NB4 (cell line): ENCODE measurements at regions not wholly inside any gene's neighbourhood (a gene's known extent, or its start where the extent isn't known, plus 50 kb on each side); places are given as distances from the start of the nearest gene placed in this dataset.

Experiments used
- DNase-seq: peaks from one replicate; pipeline ENCODE4 v3.0.0; 2010; ENCODE audit warnings: low read depth
- H3K4me3 ChIP-seq: one replicate; pipeline ENCODE4 v1.5.1; 2011; ENCODE audit warnings: mild to moderate bottlenecking, low read depth, low read length, moderate library complexity
- MYC ChIP-seq: IDR thresholded peaks from 2 replicates; pipeline ENCODE4 v1.6.1; 2011; ENCODE audit warnings: low read depth, low read length
- POLR2A ChIP-seq: IDR thresholded peaks from 2 replicates; pipeline ENCODE4 v1.6.1; 2011; ENCODE audit warnings: mild to moderate bottlenecking; ENCODE audit not compliant: insufficient read length; ENCODE audit errors: extremely low read depth
- TF ChIP-seq, protein P1 (sequence below): IDR thresholded peaks from 2 replicates; pipeline ENCODE4 v1.6.1; 2011; ENCODE audit warnings: low read depth, low read length
- TF ChIP-seq, protein P2 (sequence below): IDR thresholded peaks from one replicate; pipeline ENCODE4 v1.5.1; 2012; ENCODE audit warnings: low read depth, low read length

DNA sequence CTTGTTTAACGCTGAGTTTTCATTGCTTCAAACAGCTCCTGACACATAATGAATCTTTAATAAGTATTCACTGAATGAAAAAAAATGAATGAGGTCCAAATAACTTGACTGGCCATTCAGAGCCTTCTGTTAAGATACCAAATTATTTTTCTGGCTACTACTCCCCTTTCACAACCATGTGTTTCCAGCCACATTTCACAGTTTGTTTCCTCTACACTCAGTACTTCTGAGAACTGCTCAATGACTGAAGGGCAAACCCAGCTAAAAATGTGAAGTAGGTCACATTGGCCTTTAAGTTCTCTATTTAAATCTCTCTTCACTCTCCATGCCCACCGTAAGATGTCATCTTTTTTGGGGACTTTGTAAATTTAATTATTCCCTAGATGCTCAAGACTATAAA, 78.4 kb upstream of the KRR1 start:
- no peak overlapping the region for H3K4me3 ChIP-seq

DNA sequence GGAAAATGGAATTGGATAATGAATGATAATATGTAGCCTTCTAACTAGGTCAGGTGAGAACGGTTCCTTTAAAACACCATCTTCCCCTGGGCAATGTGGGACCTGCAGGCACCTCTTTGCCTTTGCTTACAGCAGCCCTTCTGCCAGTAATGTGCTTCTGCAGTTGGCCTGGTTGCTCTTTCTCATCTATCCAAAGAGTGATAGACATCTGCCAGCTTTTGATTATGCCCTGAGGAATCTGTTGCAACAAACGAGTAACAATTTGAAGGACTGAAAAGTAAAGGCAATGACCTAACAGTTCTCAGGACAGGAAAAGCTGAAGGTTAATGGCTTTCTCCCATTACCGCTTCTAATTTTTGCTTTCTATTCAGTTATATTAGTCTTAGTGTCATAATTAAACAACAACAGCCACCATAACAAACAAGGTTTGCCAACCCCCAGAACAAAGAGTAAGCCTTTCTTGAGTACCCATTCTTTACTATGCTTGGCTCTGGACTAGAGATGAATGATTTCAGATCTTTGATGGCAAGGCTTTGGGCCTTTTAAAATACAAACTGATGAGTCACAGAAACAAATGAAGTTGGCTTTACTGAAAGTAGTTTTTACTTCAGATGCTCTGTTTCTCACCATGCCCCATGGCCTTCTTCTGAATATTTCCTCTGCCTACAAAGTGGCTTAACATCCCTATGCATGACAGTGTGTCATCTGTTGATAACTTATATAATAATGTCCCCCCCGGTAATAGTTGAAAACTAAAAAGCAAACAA, 76.1 kb upstream of the KRR1 start:
- TF ChIP-seq, protein P1, sequence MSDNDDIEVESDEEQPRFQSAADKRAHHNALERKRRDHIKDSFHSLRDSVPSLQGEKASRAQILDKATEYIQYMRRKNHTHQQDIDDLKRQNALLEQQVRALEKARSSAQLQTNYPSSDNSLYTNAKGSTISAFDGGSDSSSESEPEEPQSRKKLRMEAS = no peak
- TF ChIP-seq POLR2A (no peak), MYC (no peak)
- TF ChIP-seq, protein P2, sequence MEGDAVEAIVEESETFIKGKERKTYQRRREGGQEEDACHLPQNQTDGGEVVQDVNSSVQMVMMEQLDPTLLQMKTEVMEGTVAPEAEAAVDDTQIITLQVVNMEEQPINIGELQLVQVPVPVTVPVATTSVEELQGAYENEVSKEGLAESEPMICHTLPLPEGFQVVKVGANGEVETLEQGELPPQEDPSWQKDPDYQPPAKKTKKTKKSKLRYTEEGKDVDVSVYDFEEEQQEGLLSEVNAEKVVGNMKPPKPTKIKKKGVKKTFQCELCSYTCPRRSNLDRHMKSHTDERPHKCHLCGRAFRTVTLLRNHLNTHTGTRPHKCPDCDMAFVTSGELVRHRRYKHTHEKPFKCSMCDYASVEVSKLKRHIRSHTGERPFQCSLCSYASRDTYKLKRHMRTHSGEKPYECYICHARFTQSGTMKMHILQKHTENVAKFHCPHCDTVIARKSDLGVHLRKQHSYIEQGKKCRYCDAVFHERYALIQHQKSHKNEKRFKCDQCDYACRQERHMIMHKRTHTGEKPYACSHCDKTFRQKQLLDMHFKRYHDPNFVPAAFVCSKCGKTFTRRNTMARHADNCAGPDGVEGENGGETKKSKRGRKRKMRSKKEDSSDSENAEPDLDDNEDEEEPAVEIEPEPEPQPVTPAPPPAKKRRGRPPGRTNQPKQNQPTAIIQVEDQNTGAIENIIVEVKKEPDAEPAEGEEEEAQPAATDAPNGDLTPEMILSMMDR = no peak
- H3K4me3 ChIP-seq = no peak overlapping the region
- no peak for DNase-seq

More for the DNA sequence above, 78.4 kb upstream of the KRR1 start:
- TF ChIP-seq, protein P2 = no peak
- TF ChIP-seq, protein P1 = no peak
- no peak for TF ChIP-seq POLR2A
- no peak for TF ChIP-seq MYC
- no peak for DNase-seq

DNA sequence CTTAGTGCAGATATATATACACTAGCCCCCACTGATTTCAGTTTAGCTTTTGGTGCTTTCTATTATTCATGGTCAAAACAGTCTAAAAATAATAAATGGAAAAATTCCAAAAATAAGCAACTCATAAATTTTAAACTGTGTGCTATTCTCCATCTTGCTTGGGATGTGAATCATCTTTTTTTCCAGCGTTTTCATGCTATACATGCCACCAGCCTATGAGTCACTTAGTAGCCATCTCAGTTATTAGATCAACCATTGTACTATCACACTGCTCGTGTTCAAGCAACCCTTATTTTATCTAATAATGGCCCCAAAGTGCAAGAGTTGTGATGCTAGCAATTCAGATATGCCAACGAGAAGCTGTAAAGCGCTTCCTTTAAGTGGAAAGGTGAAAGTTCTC, 73.9 kb upstream of the KRR1 start:
- TF ChIP-seq POLR2A = no peak
- TF ChIP-seq, protein P2 = no peak
- no peak for TF ChIP-seq MYC
- TF ChIP-seq, protein P1 = no peak
- H3K4me3 ChIP-seq = no peak overlapping the region
- DNase-seq = no peak

DNA sequence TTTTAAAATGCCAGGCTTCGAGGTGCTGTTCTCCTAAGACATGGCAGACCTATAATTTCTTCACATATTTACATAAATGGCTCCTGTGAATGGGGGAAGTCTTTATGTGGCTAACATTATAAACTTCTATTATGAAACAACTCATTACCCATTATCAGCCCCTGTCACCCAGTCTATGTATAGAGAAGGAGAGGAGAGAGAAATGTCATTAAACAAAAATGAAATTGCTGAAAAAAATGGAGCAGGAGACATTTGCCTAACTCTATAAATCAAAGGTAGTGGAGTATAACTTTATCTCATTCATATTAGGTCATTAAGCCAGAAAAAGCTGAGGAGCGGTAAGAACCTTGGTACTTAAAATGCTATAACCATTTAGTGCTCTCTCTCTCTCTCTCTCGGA, 71.9 kb upstream of the KRR1 start:
- TF ChIP-seq, protein P2 = no peak
- no peak for TF ChIP-seq POLR2A
- TF ChIP-seq MYC = no peak
- TF ChIP-seq, protein P1 = no peak
- no peak overlapping the region for H3K4me3 ChIP-seq
- DNase-seq = no peak

DNA sequence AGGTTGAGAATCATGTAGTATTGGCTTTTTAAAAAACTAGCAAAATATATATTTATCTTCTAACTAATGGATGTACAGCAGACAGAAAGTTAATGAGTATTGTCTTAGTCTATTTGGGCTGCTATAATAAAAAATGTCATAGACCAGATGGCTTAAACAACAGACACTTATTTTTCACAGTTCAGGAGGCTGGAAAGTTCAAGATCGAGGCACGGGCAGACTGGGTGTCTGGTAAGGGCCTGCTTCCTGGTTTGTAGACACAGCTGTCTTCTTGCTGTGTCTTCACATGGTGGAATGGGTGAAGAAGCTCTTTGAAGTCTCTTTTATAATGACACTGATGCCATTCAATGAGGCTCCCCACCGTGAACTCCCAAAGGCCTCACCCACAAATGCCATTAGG, 70.1 kb upstream of the KRR1 start:
- no peak overlapping the region for H3K4me3 ChIP-seq
- TF ChIP-seq MYC (no peak), POLR2A (no peak)
- TF ChIP-seq, protein P1 = no peak
- TF ChIP-seq, protein P2 = no peak
- DNase-seq = no peak
